GM23338 (cell line): ENCODE measurements at regions not wholly inside any gene's neighbourhood (a gene's known extent, or its start where the extent isn't known, plus 50 kb on each side); places are given as distances from the start of the nearest gene placed in this dataset.

Experiments used
- ATAC-seq: fragments of 200-7000 bp; cut with Tn5 transposase; 3 replicates; pipeline ENCODE4 v1.9.1; 2020
- DNase-seq: peaks from one replicate; pipeline ENCODE4 v3.0.0-alpha.2; 2015; ENCODE audit warnings: low spot score
- H2AFZ ChIP-seq: fragments of 200-600 bp; sonication (generic); 2 replicates; pipeline ENCODE4 v1.8.0; 2016; ENCODE audit warnings: antibody characterized with exemption, mild to moderate bottlenecking, moderate library complexity
- H3F3A ChIP-seq: fragments of 200-600 bp; sonication (generic); replicated peaks from 2 replicates; pipeline ENCODE4 v1.8.0; 2017; ENCODE audit warnings: antibody characterized with exemption, mixed run types, low read depth
- H3K27ac ChIP-seq: fragments of 200-600 bp; sonication (generic); 2 replicates; pipeline ENCODE4 v1.6.1; 2016; ENCODE audit warnings: low read depth
- H3K27me3 ChIP-seq: fragments of 200-600 bp; sonication (generic); 2 replicates; pipeline ENCODE4 v1.8.0; 2016; ENCODE audit warnings: mild to moderate bottlenecking, mixed run types, moderate library complexity; ENCODE audit not compliant: insufficient read depth
- H3K36me3 ChIP-seq: fragments of 200-600 bp; sonication (generic); 2 replicates; pipeline ENCODE4 v1.8.0; 2016; ENCODE audit warnings: mild to moderate bottlenecking; ENCODE audit not compliant: insufficient read depth
- H3K4me1 ChIP-seq: fragments of 200-600 bp; sonication (generic); 2 replicates; pipeline ENCODE4 v1.8.0; 2016; ENCODE audit warnings: mild to moderate bottlenecking, moderate library complexity; ENCODE audit not compliant: insufficient read depth
- H3K4me2 ChIP-seq: fragments of 200-600 bp; sonication (generic); 2 replicates; pipeline ENCODE4 v1.7.1; 2017; ENCODE audit warnings: mixed run types
- H3K4me3 ChIP-seq: fragments of 200-600 bp; sonication (generic); 2 replicates; pipeline ENCODE4 v1.6.1; 2016; ENCODE audit warnings: mixed run types
- H3K79me2 ChIP-seq: fragments of 200-600 bp; sonication (generic); replicated peaks from 2 replicates; pipeline ENCODE4 v1.8.0; 2017; ENCODE audit warnings: mild to moderate bottlenecking; ENCODE audit not compliant: insufficient read depth
- H3K9me2 ChIP-seq: fragments of 200-600 bp; sonication (generic); 2 replicates; pipeline ENCODE4 v1.8.0; 2017; ENCODE audit not compliant: insufficient read depth
- H4K20me1 ChIP-seq: fragments of 200-600 bp; sonication (generic); replicated peaks from 2 replicates; pipeline ENCODE4 v1.8.0; 2017; ENCODE audit warnings: mild to moderate bottlenecking; ENCODE audit not compliant: insufficient read depth
- H3K27ac Mint-ChIP-seq: 2 replicates; pipeline ENCODE4 v1.8.0; 2020; ENCODE audit warnings: inconsistent platforms, mild to moderate bottlenecking, moderate library complexity, mixed read lengths
- H3K27me3 Mint-ChIP-seq: 3 replicates; pipeline ENCODE4 v1.8.0; 2022; ENCODE audit warnings: low read depth, mild to moderate bottlenecking, moderate library complexity, mixed read lengths, inconsistent platforms; ENCODE audit not compliant: insufficient read depth, poor library complexity
- H3K36me3 Mint-ChIP-seq: 3 replicates; pipeline ENCODE4 v1.8.0; 2021; ENCODE audit warnings: low read depth, mild to moderate bottlenecking, inconsistent platforms, moderate library complexity, mixed read lengths
- H3K4me1 Mint-ChIP-seq: 3 replicates; pipeline ENCODE4 v1.8.0; 2020; ENCODE audit warnings: mild to moderate bottlenecking, inconsistent platforms, mixed read lengths
- H3K4me3 Mint-ChIP-seq: 3 replicates; pipeline ENCODE4 v1.8.0; 2021; ENCODE audit warnings: moderate library complexity, mild to moderate bottlenecking, inconsistent platforms, mixed read lengths
- H3K9me3 Mint-ChIP-seq: 3 replicates; pipeline ENCODE4 v1.8.0; 2020; ENCODE audit warnings: moderate library complexity, mild to moderate bottlenecking, inconsistent platforms, mixed read lengths
- CREB1 ChIP-seq: fragments of 250-450 bp; sonication (Bioruptor Pico); IDR thresholded peaks from 2 replicates; pipeline ENCODE4 v1.5.0; 2020; ENCODE audit warnings: low read depth, mild to moderate bottlenecking, moderate library complexity
- EZH2 ChIP-seq: fragments of 200-600 bp; sonication (generic); IDR thresholded peaks from one replicate; pipeline ENCODE4 v1.8.0; 2017; ENCODE audit warnings: antibody characterized with exemption, mild to moderate bottlenecking, low read depth; ENCODE audit not compliant: unreplicated experiment
- EZH2phosphoT487 ChIP-seq: fragments of 200-600 bp; sonication (generic); IDR thresholded peaks from one replicate; pipeline ENCODE4 v1.8.1; 2018; ENCODE audit warnings: antibody characterized with exemption; ENCODE audit not compliant: unreplicated experiment
- JUNB ChIP-seq: IDR thresholded peaks from one replicate; pipeline ENCODE4 v1.6.1; 2016; ENCODE audit warnings: antibody characterized with exemption; ENCODE audit not compliant: unreplicated experiment
- NANOG ChIP-seq: IDR thresholded peaks from 2 replicates; pipeline ENCODE4 v1.6.1; 2016; ENCODE audit warnings: antibody characterized with exemption, borderline replicate concordance
- POLR2AphosphoS5 ChIP-seq: IDR thresholded peaks from 2 replicates; pipeline ENCODE4 v1.6.1; 2016; ENCODE audit warnings: antibody characterized with exemption, low read depth
- STAT1 ChIP-seq: IDR thresholded peaks from one replicate; pipeline ENCODE4 v1.6.1; 2016; ENCODE audit warnings: antibody characterized with exemption; ENCODE audit not compliant: unreplicated experiment
- ZNF114 ChIP-seq: fragments of 250-450 bp; sonication (Bioruptor Pico); IDR thresholded peaks from 2 replicates; pipeline ENCODE4 v1.5.0; 2020; ENCODE audit warnings: mild to moderate bottlenecking, moderate library complexity
- ZNF331 ChIP-seq: fragments of 250-450 bp; sonication (Bioruptor Pico); IDR thresholded peaks from 2 replicates; pipeline ENCODE4 v1.5.0; 2020; ENCODE audit warnings: low read depth, mild to moderate bottlenecking, moderate library complexity
- TF ChIP-seq, protein P1 (sequence below): fragments of 250-450 bp; sonication (Bioruptor Pico); IDR thresholded peaks from 2 replicates; pipeline ENCODE4 v1.5.0; 2020; ENCODE audit warnings: mild to moderate bottlenecking, moderate library complexity
- TF ChIP-seq, protein P2 (sequence below), 2 experiments: fragments of 200-600 bp in 1 of 2; sonication (generic) in 1 of 2; conservative IDR thresholded peaks; 2 replicates each; pipeline versions ENCODE4 v1.5.1 to v1.6.1; 2016 to 2017; ENCODE audit warnings: antibody characterized with exemption in 2 of 2, low read depth in 2 of 2, mild to moderate bottlenecking in 2 of 2, moderate library complexity in 1 of 2
- TF ChIP-seq, protein P3 (sequence below): IDR thresholded peaks from 2 replicates; pipeline ENCODE4 v1.6.1; 2016; ENCODE audit warnings: antibody characterized with exemption
- TF ChIP-seq, protein P4 (sequence below): IDR thresholded peaks from one replicate; pipeline ENCODE4 v1.6.1; 2018; ENCODE audit warnings: antibody characterized with exemption; ENCODE audit not compliant: unreplicated experiment

DNA sequence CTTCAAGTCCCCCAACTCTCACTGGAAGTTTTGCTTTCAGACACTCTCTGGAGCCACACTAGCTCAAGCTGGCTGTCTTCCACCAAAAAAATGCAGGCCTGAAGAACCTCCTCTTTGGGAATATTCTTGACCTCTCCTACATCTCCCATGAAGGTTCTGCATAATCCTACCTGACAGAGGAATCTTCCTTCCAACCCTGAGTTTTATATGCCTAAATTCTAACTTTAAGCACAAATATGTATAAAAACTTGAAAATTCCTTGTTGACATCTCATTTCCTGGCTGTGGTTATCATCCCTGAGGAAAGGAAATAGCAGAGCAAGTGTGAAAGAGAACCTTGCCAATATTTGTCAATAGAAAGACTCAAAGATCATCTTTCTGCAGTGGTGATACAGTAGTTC lies 249.0 kb downstream of the LPIN1 start:
- no peak for TF ChIP-seq ZNF331 (CRISPR knock-in tag)
- TF ChIP-seq, protein P1, sequence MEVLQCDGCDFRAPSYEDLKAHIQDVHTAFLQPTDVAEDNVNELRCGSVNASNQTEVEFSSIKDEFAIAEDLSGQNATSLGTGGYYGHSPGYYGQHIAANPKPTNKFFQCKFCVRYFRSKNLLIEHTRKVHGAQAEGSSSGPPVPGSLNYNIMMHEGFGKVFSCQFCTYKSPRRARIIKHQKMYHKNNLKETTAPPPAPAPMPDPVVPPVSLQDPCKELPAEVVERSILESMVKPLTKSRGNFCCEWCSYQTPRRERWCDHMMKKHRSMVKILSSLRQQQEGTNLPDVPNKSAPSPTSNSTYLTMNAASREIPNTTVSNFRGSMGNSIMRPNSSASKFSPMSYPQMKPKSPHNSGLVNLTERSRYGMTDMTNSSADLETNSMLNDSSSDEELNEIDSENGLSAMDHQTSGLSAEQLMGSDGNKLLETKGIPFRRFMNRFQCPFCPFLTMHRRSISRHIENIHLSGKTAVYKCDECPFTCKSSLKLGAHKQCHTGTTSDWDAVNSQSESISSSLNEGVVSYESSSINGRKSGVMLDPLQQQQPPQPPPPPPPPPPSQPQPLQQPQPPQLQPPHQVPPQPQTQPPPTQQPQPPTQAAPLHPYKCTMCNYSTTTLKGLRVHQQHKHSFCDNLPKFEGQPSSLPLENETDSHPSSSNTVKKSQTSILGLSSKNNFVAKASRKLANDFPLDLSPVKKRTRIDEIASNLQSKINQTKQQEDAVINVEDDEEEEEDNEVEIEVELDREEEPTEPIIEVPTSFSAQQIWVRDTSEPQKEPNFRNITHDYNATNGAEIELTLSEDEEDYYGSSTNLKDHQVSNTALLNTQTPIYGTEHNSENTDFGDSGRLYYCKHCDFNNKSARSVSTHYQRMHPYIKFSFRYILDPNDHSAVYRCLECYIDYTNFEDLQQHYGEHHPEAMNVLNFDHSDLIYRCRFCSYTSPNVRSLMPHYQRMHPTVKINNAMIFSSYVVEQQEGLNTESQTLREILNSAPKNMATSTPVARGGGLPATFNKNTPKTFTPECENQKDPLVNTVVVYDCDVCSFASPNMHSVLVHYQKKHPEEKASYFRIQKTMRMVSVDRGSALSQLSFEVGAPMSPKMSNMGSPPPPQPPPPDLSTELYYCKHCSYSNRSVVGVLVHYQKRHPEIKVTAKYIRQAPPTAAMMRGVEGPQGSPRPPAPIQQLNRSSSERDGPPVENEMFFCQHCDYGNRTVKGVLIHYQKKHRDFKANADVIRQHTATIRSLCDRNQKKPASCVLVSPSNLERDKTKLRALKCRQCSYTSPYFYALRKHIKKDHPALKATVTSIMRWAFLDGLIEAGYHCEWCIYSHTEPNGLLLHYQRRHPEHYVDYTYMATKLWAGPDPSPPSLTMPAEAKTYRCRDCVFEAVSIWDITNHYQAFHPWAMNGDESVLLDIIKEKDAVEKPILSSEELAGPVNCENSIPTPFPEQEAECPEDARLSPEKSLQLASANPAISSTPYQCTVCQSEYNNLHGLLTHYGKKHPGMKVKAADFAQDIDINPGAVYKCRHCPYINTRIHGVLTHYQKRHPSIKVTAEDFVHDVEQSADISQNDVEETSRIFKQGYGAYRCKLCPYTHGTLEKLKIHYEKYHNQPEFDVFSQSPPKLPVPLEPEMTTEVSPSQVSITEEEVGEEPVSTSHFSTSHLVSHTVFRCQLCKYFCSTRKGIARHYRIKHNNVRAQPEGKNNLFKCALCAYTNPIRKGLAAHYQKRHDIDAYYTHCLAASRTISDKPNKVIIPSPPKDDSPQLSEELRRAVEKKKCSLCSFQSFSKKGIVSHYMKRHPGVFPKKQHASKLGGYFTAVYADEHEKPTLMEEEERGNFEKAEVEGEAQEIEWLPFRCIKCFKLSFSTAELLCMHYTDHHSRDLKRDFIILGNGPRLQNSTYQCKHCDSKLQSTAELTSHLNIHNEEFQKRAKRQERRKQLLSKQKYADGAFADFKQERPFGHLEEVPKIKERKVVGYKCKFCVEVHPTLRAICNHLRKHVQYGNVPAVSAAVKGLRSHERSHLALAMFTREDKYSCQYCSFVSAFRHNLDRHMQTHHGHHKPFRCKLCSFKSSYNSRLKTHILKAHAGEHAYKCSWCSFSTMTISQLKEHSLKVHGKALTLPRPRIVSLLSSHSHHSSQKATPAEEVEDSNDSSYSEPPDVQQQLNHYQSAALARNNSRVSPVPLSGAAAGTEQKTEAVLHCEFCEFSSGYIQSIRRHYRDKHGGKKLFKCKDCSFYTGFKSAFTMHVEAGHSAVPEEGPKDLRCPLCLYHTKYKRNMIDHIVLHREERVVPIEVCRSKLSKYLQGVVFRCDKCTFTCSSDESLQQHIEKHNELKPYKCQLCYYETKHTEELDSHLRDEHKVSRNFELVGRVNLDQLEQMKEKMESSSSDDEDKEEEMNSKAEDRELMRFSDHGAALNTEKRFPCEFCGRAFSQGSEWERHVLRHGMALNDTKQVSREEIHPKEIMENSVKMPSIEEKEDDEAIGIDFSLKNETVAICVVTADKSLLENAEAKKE: no peak
- TF ChIP-seq, protein P2, sequence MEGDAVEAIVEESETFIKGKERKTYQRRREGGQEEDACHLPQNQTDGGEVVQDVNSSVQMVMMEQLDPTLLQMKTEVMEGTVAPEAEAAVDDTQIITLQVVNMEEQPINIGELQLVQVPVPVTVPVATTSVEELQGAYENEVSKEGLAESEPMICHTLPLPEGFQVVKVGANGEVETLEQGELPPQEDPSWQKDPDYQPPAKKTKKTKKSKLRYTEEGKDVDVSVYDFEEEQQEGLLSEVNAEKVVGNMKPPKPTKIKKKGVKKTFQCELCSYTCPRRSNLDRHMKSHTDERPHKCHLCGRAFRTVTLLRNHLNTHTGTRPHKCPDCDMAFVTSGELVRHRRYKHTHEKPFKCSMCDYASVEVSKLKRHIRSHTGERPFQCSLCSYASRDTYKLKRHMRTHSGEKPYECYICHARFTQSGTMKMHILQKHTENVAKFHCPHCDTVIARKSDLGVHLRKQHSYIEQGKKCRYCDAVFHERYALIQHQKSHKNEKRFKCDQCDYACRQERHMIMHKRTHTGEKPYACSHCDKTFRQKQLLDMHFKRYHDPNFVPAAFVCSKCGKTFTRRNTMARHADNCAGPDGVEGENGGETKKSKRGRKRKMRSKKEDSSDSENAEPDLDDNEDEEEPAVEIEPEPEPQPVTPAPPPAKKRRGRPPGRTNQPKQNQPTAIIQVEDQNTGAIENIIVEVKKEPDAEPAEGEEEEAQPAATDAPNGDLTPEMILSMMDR (conservative IDR thresholded peaks at IDR 0.05; ENCODE audit: low read depth in 2 of 2): no peak
- no peak for TF ChIP-seq EZH2phosphoT487
- TF ChIP-seq, protein P3, sequence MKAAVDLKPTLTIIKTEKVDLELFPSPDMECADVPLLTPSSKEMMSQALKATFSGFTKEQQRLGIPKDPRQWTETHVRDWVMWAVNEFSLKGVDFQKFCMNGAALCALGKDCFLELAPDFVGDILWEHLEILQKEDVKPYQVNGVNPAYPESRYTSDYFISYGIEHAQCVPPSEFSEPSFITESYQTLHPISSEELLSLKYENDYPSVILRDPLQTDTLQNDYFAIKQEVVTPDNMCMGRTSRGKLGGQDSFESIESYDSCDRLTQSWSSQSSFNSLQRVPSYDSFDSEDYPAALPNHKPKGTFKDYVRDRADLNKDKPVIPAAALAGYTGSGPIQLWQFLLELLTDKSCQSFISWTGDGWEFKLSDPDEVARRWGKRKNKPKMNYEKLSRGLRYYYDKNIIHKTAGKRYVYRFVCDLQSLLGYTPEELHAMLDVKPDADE: no peak
- TF ChIP-seq JUNB: no peak
- TF ChIP-seq STAT1: no peak
- no peak for TF ChIP-seq EZH2
- TF ChIP-seq POLR2AphosphoS5: no peak
- no peak for TF ChIP-seq NANOG
- TF ChIP-seq ZNF114: no peak
- TF ChIP-seq CREB1 (CRISPR knock-in tag): no peak
- TF ChIP-seq, protein P4, sequence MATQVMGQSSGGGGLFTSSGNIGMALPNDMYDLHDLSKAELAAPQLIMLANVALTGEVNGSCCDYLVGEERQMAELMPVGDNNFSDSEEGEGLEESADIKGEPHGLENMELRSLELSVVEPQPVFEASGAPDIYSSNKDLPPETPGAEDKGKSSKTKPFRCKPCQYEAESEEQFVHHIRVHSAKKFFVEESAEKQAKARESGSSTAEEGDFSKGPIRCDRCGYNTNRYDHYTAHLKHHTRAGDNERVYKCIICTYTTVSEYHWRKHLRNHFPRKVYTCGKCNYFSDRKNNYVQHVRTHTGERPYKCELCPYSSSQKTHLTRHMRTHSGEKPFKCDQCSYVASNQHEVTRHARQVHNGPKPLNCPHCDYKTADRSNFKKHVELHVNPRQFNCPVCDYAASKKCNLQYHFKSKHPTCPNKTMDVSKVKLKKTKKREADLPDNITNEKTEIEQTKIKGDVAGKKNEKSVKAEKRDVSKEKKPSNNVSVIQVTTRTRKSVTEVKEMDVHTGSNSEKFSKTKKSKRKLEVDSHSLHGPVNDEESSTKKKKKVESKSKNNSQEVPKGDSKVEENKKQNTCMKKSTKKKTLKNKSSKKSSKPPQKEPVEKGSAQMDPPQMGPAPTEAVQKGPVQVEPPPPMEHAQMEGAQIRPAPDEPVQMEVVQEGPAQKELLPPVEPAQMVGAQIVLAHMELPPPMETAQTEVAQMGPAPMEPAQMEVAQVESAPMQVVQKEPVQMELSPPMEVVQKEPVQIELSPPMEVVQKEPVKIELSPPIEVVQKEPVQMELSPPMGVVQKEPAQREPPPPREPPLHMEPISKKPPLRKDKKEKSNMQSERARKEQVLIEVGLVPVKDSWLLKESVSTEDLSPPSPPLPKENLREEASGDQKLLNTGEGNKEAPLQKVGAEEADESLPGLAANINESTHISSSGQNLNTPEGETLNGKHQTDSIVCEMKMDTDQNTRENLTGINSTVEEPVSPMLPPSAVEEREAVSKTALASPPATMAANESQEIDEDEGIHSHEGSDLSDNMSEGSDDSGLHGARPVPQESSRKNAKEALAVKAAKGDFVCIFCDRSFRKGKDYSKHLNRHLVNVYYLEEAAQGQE: no peak
- Histone ChIP-seq H3K79me2 (no peaks in the 10 kb centered on the region), H4K20me1 (no peaks in the 10 kb centered on the region), H3K27ac (no peak overlapping the region), H3K36me3 (no peaks in the 10 kb centered on the region; the same call in 1 of the 2 replicates), H3K9me2 (0 out of 2 replicates have a peak, but pooled peaks cover 5% of the 10 kb centered on the region), H3K27me3 (no peaks in the 10 kb centered on the region), H3F3A (no peaks in the 10 kb centered on the region), H2AFZ (no peak overlapping the region), H3K4me2 (no peak overlapping the region), H3K4me3 (no peak overlapping the region), H3K4me1 (no peaks in the 10 kb centered on the region)
- Mint-ChIP-seq H3K27ac (no peak overlapping the region), H3K9me3 (peaks cover 15% of the 10 kb centered on the region), H3K4me1 (peaks cover 4% of the 10 kb centered on the region; the same call in 1 of the 3 replicates), H3K36me3 (peaks cover 9% of the 10 kb centered on the region), H3K27me3 (no peaks in the 10 kb centered on the region), H3K4me3 (no peak overlapping the region)
- ATAC-seq: no peak
- no peak for DNase-seq
